Ishikawa (cell line): ENCODE measurements at regions not wholly inside any gene's neighbourhood (a gene's known extent, or its start where the extent isn't known, plus 50 kb on each side); places are given as distances from the start of the nearest gene placed in this dataset.

Experiments
- EP300 ChIP-seq: IDR thresholded peaks from 2 replicates; pipeline ENCODE4 v1.6.1; 2012; ENCODE audit warnings: borderline replicate concordance
- NFIC ChIP-seq: IDR thresholded peaks from 2 replicates; pipeline ENCODE4 v1.6.1; 2012
- RAD21 ChIP-seq: IDR thresholded peaks from 2 replicates; pipeline ENCODE4 v1.6.1; 2012; ENCODE audit warnings: low read depth
- TAF1 ChIP-seq: IDR thresholded peaks from 2 replicates; pipeline ENCODE4 v1.6.1; 2012; ENCODE audit warnings: low read depth, mild to moderate bottlenecking
- YY1 ChIP-seq: IDR thresholded peaks from 2 replicates; pipeline ENCODE4 v1.6.1; 2012; ENCODE audit warnings: low read depth
- TF ChIP-seq, protein P1 (sequence below): IDR thresholded peaks from 2 replicates; pipeline ENCODE4 v1.6.1; 2012; ENCODE audit warnings: low read depth, mild to moderate bottlenecking

- TF ChIP-seq, protein P1, sequence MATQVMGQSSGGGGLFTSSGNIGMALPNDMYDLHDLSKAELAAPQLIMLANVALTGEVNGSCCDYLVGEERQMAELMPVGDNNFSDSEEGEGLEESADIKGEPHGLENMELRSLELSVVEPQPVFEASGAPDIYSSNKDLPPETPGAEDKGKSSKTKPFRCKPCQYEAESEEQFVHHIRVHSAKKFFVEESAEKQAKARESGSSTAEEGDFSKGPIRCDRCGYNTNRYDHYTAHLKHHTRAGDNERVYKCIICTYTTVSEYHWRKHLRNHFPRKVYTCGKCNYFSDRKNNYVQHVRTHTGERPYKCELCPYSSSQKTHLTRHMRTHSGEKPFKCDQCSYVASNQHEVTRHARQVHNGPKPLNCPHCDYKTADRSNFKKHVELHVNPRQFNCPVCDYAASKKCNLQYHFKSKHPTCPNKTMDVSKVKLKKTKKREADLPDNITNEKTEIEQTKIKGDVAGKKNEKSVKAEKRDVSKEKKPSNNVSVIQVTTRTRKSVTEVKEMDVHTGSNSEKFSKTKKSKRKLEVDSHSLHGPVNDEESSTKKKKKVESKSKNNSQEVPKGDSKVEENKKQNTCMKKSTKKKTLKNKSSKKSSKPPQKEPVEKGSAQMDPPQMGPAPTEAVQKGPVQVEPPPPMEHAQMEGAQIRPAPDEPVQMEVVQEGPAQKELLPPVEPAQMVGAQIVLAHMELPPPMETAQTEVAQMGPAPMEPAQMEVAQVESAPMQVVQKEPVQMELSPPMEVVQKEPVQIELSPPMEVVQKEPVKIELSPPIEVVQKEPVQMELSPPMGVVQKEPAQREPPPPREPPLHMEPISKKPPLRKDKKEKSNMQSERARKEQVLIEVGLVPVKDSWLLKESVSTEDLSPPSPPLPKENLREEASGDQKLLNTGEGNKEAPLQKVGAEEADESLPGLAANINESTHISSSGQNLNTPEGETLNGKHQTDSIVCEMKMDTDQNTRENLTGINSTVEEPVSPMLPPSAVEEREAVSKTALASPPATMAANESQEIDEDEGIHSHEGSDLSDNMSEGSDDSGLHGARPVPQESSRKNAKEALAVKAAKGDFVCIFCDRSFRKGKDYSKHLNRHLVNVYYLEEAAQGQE = no peak
- TF ChIP-seq EP300 (no peak), NFIC (no peak), RAD21 (no peak), YY1 (no peak), TAF1 (no peak)
These were observed 59.5 kb upstream of the NPTX2 start for GRCh38 chr7:98557538-98558031.
